ENCODE measurements at regions not wholly inside any gene's neighbourhood (a gene's known extent, or its start where the extent isn't known, plus 50 kb on each side); places are given as distances from the start of the nearest gene placed in this dataset.

DNA sequence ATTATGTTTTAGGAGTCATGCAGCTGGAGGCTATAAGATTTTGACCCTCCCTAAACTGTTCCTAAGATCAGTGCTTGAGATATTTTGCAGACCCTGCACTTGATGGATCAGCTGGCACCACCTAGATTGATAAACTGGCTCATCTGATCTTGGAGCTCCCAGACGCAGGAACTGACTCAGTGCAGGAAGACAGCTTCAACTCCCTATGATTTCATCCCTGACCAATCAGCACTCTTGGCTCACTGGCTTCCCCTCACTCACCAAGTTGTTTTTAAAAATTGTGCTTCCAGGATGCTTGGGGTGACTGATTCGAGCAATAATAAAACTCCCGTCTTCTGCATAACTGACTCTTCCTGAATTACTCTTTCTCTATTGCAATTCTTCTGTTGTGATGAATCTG is 637.5 kb upstream of the FAT3 start:
- H3K4me3 Mint-ChIP-seq = no peak overlapping the region
- ATAC-seq (replicated peaks in 1 of 4) (no peak), DNase-seq (no peak)
- no peaks in the 10 kb centered on the region for H3K27me3 Mint-ChIP-seq
- Histone ChIP-seq H3K4me1 (ENCODE audit: control insufficient read depth in 1 of 2, extremely low read depth in 1 of 2, insufficient read depth in 2 of 2, low read length in 2 of 2) (no peaks in the 10 kb centered on the region), H3K36me3 (ENCODE audit: control insufficient read depth in 2 of 2, extremely low read depth in 1 of 2, insufficient read depth in 1 of 2, low read length in 1 of 2) (no peaks in the 10 kb centered on the region), H3K27me3 (replicated peaks in 1 of 2; ENCODE audit: control insufficient read depth in 2 of 2, extremely low read depth in 1 of 2, insufficient read depth in 2 of 2, low read length in 1 of 2) (no peaks in the 10 kb centered on the region), H3K27ac (ENCODE audit: low read length) (no peak overlapping the region), H3K4me3 (ENCODE audit: control insufficient read depth in 1 of 2, extremely low read depth in 1 of 2, low read length in 1 of 2) (no peak overlapping the region), H3K9me3 (no peaks in the 10 kb centered on the region)
- H3K9me3 Mint-ChIP-seq = peaks cover 30 to 36% (median 30%) of the 10 kb centered on the region in 3 donors
- H3K36me3 Mint-ChIP-seq = no peaks in the 10 kb centered on the region
- no peaks in the 10 kb centered on the region for H3K4me1 Mint-ChIP-seq
- H3K27ac Mint-ChIP-seq = no peak overlapping the region
- CTCF ChIA-PET = no interaction called here
- WGBS (ENCODE audit: insufficient coverage) = 80% methylated on average over 3 of the region's 3 CpGs
- POLR2A ChIA-PET = no interaction called here

DNA sequence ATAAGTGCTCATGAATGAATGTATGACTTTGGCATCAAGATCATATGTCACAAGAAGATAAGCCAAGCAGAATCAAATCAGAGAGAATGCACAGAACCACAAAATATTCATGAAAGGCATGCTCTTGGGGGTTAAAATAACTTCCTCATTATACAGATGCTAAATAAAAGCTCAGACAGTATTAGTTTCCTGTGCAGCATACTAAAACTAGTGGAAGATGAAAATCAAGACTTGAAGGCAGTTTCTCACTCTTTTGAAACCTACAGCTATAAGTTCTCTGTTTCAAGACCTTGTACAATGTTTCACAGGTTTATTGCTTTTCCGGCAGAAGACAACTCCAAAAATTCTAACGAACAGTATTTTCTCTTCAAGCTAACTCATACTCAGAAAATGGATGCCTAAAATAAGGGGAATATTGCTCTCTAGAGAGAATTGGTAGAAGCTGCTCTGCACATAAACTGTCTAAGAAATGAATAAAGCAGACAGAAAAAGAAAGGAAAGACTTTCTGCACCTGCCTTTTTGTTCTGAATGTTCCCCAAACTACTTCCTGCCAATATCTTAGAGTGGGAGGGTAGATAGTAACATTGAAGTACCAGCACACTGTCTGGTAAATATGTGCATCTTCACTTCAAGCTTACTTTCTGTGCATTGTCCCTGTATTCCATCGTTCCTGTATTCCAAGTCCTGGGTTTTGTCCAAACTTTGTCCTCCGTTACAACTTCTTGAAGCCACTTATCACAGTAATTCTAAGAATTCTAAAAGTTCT is 639.4 kb upstream of the FAT3 start:
- 83% methylated on average over 2 of the region's 4 CpGs for WGBS (ENCODE audit: insufficient coverage)
- DNase-seq (no peak), ATAC-seq (replicated peaks in 1 of 4) (no peak)
- H3K4me3 ChIP-seq (ENCODE audit: control insufficient read depth in 1 of 2, extremely low read depth in 1 of 2, low read length in 1 of 2) = no peak overlapping the region
- H3K4me3 Mint-ChIP-seq = no peak overlapping the region
- ChIA-PET POLR2A (no interaction called here), CTCF (no interaction called here)
- H3K4me1 ChIP-seq (ENCODE audit: control insufficient read depth in 1 of 2, extremely low read depth in 1 of 2, insufficient read depth in 2 of 2, low read length in 2 of 2) = no peaks in the 10 kb centered on the region
- H3K36me3 Mint-ChIP-seq = no peaks in the 10 kb centered on the region
- no peaks in the 10 kb centered on the region for H3K9me3 ChIP-seq
- no peaks in the 10 kb centered on the region for H3K4me1 Mint-ChIP-seq
- peaks cover 25 to 41% (median 32%) of the 10 kb centered on the region in 3 donors for H3K9me3 Mint-ChIP-seq
- H3K27me3 Mint-ChIP-seq = no peaks in the 10 kb centered on the region
- no peaks in the 10 kb centered on the region for H3K27me3 ChIP-seq (replicated peaks in 1 of 2; ENCODE audit: control insufficient read depth in 2 of 2, extremely low read depth in 1 of 2, insufficient read depth in 2 of 2, low read length in 1 of 2)
- H3K27ac ChIP-seq (ENCODE audit: low read length) = no peak overlapping the region
- no peaks in the 10 kb centered on the region for H3K36me3 ChIP-seq (ENCODE audit: control insufficient read depth in 2 of 2, extremely low read depth in 1 of 2, insufficient read depth in 1 of 2, low read length in 1 of 2)
- no peak overlapping the region for H3K27ac Mint-ChIP-seq

DNA sequence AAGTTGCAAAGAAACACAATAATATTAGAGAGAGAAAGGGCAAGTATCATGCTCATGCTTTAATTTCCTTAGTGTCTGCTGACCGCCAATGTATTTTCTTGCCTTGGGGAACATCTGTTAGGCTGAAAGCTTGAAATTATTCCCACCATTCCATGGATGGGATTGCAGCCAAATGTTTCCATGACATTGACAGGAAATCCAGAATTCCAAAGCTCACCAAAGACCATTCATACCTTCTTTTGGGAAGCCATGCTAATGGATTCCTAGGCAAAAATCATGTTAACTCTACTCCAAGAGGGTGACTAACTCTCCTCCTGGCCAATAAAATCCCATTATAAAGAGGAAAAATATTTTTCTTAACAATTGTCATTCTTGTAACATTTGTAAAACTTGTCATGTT is 661.4 kb upstream of the FAT3 start:
- Mint-ChIP-seq H3K36me3 (no peaks in the 10 kb centered on the region), H3K9me3 (peaks cover 11 to 19% (median 17%) of the 10 kb centered on the region in 3 donors), H3K4me1 (no peaks in the 10 kb centered on the region), H3K4me3 (no peak overlapping the region), H3K27ac (no peak overlapping the region), H3K27me3 (no peaks in the 10 kb centered on the region)
- Histone ChIP-seq H3K4me3 (ENCODE audit: control insufficient read depth in 1 of 2, extremely low read depth in 1 of 2, low read length in 1 of 2) (no peak overlapping the region), H3K36me3 (ENCODE audit: control insufficient read depth in 2 of 2, extremely low read depth in 1 of 2, insufficient read depth in 1 of 2, low read length in 1 of 2) (no peaks in the 10 kb centered on the region), H3K4me1 (ENCODE audit: control insufficient read depth in 1 of 2, extremely low read depth in 1 of 2, insufficient read depth in 2 of 2, low read length in 2 of 2) (no peaks in the 10 kb centered on the region), H3K27me3 (replicated peaks in 1 of 2; ENCODE audit: control insufficient read depth in 2 of 2, extremely low read depth in 1 of 2, insufficient read depth in 2 of 2, low read length in 1 of 2) (no peaks in the 10 kb centered on the region), H3K27ac (ENCODE audit: low read length) (no peak overlapping the region), H3K9me3 (no peaks in the 10 kb centered on the region)
- 83% methylated on average over 1 of the region's 1 CpG for WGBS (ENCODE audit: insufficient coverage)
- no peak for DNase-seq
- CTCF ChIA-PET = no interaction called here
- POLR2A ChIA-PET = no interaction called here
- ATAC-seq (replicated peaks in 1 of 4) = no peak

DNA sequence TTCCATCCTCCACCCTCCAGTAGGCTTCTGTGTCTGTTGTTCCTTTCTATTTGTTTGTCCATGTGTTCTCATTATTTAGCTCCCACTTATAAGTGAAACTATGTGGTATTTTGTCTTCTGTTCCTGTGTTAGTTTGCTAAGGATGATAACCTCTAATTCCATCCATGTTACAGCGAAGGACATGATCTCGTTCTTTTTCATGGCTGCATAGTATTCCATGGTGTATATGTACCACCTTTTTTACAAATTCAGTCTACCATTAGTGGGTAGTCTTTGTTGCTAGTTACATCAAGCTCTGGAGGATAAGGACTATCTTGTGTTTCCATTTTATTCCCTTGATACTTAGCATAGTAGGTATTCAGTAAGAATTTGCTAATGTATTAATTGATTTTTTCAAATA is 664.2 kb upstream of the FAT3 start:
- Histone ChIP-seq H3K9me3 (no peaks in the 10 kb centered on the region), H3K27me3 (replicated peaks in 1 of 2; ENCODE audit: control insufficient read depth in 2 of 2, extremely low read depth in 1 of 2, insufficient read depth in 2 of 2, low read length in 1 of 2) (no peaks in the 10 kb centered on the region), H3K36me3 (ENCODE audit: control insufficient read depth in 2 of 2, extremely low read depth in 1 of 2, insufficient read depth in 1 of 2, low read length in 1 of 2) (no peaks in the 10 kb centered on the region), H3K4me1 (ENCODE audit: control insufficient read depth in 1 of 2, extremely low read depth in 1 of 2, insufficient read depth in 2 of 2, low read length in 2 of 2) (no peaks in the 10 kb centered on the region), H3K4me3 (ENCODE audit: control insufficient read depth in 1 of 2, extremely low read depth in 1 of 2, low read length in 1 of 2) (no peak overlapping the region), H3K27ac (ENCODE audit: low read length) (no peak overlapping the region)
- CTCF ChIA-PET = no interaction called here
- H3K4me3 Mint-ChIP-seq = no peak overlapping the region
- H3K27ac Mint-ChIP-seq = no peak overlapping the region
- no peak for ATAC-seq (replicated peaks in 1 of 4)
- POLR2A ChIA-PET = interaction anchor here in 1 of 2 donors (0.6 kb wide), 1 partner anchor 219 kb away, joined by 4 read pairs; no protein-coding TSS in a partner anchor
- no peaks in the 10 kb centered on the region for H3K27me3 Mint-ChIP-seq
- no peaks in the 10 kb centered on the region for H3K36me3 Mint-ChIP-seq
- H3K9me3 Mint-ChIP-seq = peaks cover 15 to 19% (median 18%) of the 10 kb centered on the region in 3 donors
- DNase-seq = no peak
- no CpG with 5 or more reads among the region's 2 CpGs for WGBS (ENCODE audit: insufficient coverage)
- H3K4me1 Mint-ChIP-seq = no peaks in the 10 kb centered on the region

DNA sequence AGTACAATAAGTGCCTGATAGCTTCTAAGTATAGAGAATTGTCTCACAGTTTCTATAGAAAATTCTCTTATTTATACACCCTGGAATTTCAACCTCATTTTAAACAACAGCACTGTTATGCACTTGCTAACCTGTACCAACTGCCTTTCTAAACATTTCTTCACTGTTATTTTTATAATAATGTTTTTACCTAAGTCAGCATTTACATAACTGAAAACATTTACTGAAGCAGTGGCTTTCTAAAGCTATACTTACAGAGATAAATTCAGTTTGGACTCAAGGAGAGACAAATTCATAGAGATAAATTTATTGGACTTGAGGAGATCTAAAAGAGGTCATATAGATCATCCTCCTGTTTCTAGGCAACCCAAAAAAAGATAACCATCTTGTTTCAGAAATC is 686.6 kb upstream of the FAT3 start:
- Mint-ChIP-seq H3K36me3 (no peaks in the 10 kb centered on the region), H3K9me3 (peaks cover 24 to 42% (median 26%) of the 10 kb centered on the region in 3 donors), H3K27me3 (no peaks in the 10 kb centered on the region), H3K4me3 (no peak overlapping the region), H3K27ac (no peak overlapping the region), H3K4me1 (no peaks in the 10 kb centered on the region)
- ChIA-PET POLR2A (no interaction called here), CTCF (no interaction called here)
- Histone ChIP-seq H3K4me3 (ENCODE audit: control insufficient read depth in 1 of 2, extremely low read depth in 1 of 2, low read length in 1 of 2) (no peak overlapping the region), H3K9me3 (no peaks in the 10 kb centered on the region), H3K36me3 (ENCODE audit: control insufficient read depth in 2 of 2, extremely low read depth in 1 of 2, insufficient read depth in 1 of 2, low read length in 1 of 2) (no peaks in the 10 kb centered on the region), H3K27me3 (replicated peaks in 1 of 2; ENCODE audit: control insufficient read depth in 2 of 2, extremely low read depth in 1 of 2, insufficient read depth in 2 of 2, low read length in 1 of 2) (no peaks in the 10 kb centered on the region), H3K27ac (ENCODE audit: low read length) (no peak overlapping the region), H3K4me1 (ENCODE audit: control insufficient read depth in 1 of 2, extremely low read depth in 1 of 2, insufficient read depth in 2 of 2, low read length in 2 of 2) (no peaks in the 10 kb centered on the region)
- ATAC-seq (replicated peaks in 1 of 4) (no peak), DNase-seq (no peak)

DNA sequence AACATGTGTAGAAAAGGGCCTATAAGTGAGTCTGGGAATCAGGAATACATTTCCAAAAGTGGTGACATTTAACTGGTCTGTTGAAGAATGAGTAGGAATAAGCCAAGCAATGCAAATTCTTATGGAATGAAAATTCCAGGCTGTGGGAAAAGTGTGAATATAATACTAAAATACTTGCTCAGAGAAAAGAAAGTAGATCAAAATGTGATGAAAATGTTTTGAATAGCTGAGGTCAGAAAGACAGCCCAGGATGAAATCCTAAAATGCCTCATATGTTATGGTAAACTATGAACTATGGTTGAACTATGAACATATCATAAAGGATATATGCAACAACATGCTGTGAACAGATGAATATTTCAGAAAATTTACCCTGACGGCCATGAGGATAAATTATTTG is 688.3 kb upstream of the FAT3 start:
- Mint-ChIP-seq H3K4me3 (no peak overlapping the region), H3K4me1 (no peaks in the 10 kb centered on the region), H3K36me3 (no peaks in the 10 kb centered on the region), H3K27me3 (no peaks in the 10 kb centered on the region), H3K27ac (no peak overlapping the region), H3K9me3 (peaks cover 25 to 40% (median 26%) of the 10 kb centered on the region in 3 donors)
- DNase-seq (no peak), ATAC-seq (replicated peaks in 1 of 4) (no peak)
- ChIA-PET CTCF (no interaction called here), POLR2A (interaction anchor here in 1 of 2 donors (0.6 kb wide), 1 partner anchor 132 kb away, joined by 3 read pairs; no protein-coding TSS in a partner anchor)
- no peak overlapping the region for H3K4me3 ChIP-seq (ENCODE audit: control insufficient read depth in 1 of 2, extremely low read depth in 1 of 2, low read length in 1 of 2)
- no peaks in the 10 kb centered on the region for H3K4me1 ChIP-seq (ENCODE audit: control insufficient read depth in 1 of 2, extremely low read depth in 1 of 2, insufficient read depth in 2 of 2, low read length in 2 of 2)
- no peaks in the 10 kb centered on the region for H3K27me3 ChIP-seq (replicated peaks in 1 of 2; ENCODE audit: control insufficient read depth in 2 of 2, extremely low read depth in 1 of 2, insufficient read depth in 2 of 2, low read length in 1 of 2)
- no peak overlapping the region for H3K27ac ChIP-seq (ENCODE audit: low read length)
- no peaks in the 10 kb centered on the region for H3K9me3 ChIP-seq
- no peaks in the 10 kb centered on the region for H3K36me3 ChIP-seq (ENCODE audit: control insufficient read depth in 2 of 2, extremely low read depth in 1 of 2, insufficient read depth in 1 of 2, low read length in 1 of 2)
- WGBS (ENCODE audit: insufficient coverage) = no CpG with 5 or more reads among the region's 1 CpG
